Stimulated activated naive CD8-positive, alpha-beta T cell treated with anti-CD3 and anti-CD28 coated beads, Interleukin-15, amount 100 ng/mL, for 72 hours (primary cell): ENCODE measurements at regions not wholly inside any gene's neighbourhood (a gene's known extent, or its start where the extent isn't known, plus 50 kb on each side); places are given as distances from the start of the nearest gene placed in this dataset.
A peak's percentile ranks its signal among the peaks of the same experiment; 100 is the strongest.

ENCODE experiments used
- ATAC-seq: fragments of 150-1000 bp; cut with Tn5 transposase; 2 replicates; pipeline ENCODE4 v1.10.0; 2021; ENCODE audit warnings: mild to moderate bottlenecking, moderate library complexity
- DNase-seq, 2 donors: peaks; one replicate each; pipeline ENCODE4 v3.0.0; 2021 to 2022
- H3K27ac Mint-ChIP-seq, 2 donors: one replicate each; pipeline ENCODE4 v1.8.0; 2022; ENCODE audit warnings: mild to moderate bottlenecking in 2 of 2, mixed read lengths in 2 of 2, moderate library complexity in 2 of 2
- H3K27me3 Mint-ChIP-seq: one replicate; pipeline ENCODE4 v1.8.0; 2022; ENCODE audit warnings: mixed read lengths
- H3K4me1 Mint-ChIP-seq: one replicate; pipeline ENCODE4 v1.8.0; 2022; ENCODE audit warnings: mild to moderate bottlenecking, mixed read lengths
- H3K4me3 Mint-ChIP-seq, 2 donors: one replicate each; pipeline ENCODE4 v1.8.0; 2022; ENCODE audit warnings: mild to moderate bottlenecking in 2 of 2, mixed read lengths in 2 of 2, moderate library complexity in 1 of 2
- H3K9me3 Mint-ChIP-seq, 2 donors: one replicate each; pipeline ENCODE4 v1.8.0; 2022; ENCODE audit warnings: mixed read lengths in 2 of 2

DNA sequence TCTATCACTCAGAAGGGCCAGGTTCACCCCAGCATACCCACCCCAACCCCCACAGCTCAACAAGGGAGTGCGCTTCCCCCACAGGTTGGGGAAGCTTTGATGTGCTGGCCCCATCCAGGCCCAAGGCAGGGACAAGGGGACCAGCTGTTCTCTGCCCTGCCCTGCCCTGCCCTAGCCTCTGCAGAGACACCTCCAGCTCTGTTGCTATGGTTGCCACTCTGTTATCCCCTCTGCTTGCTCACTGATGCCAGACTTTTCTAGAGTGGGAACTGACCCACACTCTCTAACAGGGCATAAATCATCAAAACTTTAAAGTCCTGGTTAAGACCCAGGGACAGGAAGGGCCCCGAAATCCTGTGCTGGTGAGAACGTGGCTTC, 50.4 kb upstream of the ENPP7 start:
- H3K4me3 Mint-ChIP-seq = no peak overlapping the region
- H3K4me1 Mint-ChIP-seq = no peaks in the 10 kb centered on the region
- ATAC-seq (no peak), DNase-seq (no peak)
- peaks cover 56% of the 10 kb centered on the region for H3K27me3 Mint-ChIP-seq
- no peaks in the 10 kb centered on the region for H3K9me3 Mint-ChIP-seq
- peak overlapping the region in 1 of 2 donors; percentile 69 for H3K27ac Mint-ChIP-seq

DNA sequence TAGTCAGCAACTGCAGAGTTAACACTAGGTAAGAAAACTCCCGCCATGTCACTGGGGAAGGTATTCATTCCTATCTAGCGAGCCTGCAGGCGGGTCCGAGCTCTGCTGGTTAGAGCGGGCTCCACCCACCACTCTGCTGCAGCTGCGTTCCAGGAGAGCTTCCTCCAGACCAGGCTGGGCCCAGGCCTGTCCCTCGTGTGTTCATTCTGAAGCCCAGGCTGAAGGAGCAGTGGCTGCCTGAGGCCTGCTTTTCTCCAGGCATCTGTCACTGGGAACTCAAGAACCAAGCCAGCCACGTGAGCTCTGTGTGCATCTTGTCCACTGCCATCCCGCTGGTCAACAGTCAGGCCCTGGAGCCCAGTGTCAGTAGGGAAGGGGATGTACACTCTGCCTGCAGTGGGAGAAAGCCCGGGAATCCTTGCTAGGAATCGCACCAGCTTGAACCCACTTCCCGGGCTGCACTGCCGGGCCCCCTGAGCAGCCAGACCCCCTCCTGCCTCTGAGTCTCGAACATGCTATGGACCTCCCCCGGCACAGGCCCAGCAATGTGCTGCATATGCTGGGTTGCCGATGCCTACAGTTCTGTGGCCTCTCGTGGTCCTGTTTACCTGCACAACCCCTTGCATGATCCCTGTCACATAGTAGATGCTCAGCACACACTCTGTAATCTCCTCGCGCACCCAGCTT, 51.0 kb upstream of the ENPP7 start:
- ATAC-seq (no peak), DNase-seq (no peak)
- Mint-ChIP-seq H3K27ac (no peak overlapping the region), H3K4me3 (no peak overlapping the region), H3K27me3 (peaks cover 55% of the 10 kb centered on the region), H3K9me3 (no peaks in the 10 kb centered on the region), H3K4me1 (no peaks in the 10 kb centered on the region)

DNA sequence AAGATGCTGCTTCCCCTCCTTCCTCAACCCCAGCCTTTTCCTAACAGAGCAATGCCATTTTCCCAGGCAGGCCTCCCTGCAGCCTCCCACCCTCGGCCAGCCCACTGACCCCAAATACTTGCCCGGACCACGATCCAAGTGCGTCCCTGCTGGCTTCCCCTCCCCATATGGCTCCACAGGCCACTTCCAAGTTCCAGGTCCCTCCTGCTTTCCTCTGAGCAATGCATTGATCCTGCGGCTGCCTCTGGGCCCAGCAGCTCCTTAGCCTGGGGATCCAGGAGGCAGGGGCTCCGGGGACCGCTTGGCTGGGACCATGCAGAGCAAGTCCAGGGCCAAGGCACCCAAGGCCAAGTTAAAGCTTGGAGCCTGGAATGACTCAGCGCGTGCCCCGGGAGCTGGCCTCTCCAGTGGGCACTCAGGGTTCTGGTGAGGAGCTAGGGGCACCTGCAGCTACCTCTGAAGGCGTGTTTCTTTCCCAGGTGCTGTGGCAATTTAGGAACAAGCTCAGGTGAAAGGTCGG, 51.9 kb upstream of the ENPP7 start:
- peaks cover 55% of the 10 kb centered on the region for H3K27me3 Mint-ChIP-seq
- H3K4me1 Mint-ChIP-seq = no peaks in the 10 kb centered on the region
- ATAC-seq (no peak), DNase-seq (no peak)
- no peak overlapping the region for H3K27ac Mint-ChIP-seq
- no peak overlapping the region for H3K4me3 Mint-ChIP-seq
- peaks cover 2 to 9% of the 10 kb centered on the region in 2 donors for H3K9me3 Mint-ChIP-seq

DNA sequence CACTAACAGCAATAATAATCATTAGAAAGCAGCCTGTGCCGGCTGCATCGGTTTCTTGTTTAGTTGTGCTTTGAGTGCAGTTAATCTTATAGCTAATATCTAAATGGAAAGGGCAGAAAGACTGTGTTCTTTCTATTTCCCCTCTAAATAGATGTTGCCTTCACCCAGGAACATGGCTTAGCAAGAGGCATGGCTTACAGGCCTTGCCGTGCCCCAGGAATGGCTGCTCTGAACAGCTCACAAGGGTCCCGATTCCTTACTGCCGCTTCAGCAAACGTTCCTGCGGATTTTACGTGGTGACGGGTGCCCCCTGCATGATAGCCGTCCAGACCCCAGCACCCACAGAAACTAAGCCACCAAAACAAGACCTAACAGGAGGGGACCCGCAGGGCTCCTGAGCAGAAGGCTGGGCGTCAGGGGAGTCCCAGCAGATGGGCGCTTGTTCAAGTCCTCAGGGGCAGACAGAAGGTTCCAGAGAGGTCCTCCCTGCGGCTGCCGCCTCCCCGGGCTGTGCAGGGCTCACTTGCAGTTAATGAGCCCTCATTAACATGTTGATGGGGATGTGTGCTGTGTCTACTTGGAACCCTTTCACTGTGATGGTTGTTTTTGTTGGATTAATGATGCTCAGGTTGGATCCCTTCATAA, 52.5 kb upstream of the ENPP7 start:
- Mint-ChIP-seq H3K27me3 (peaks cover 57% of the 10 kb centered on the region), H3K27ac (no peak overlapping the region), H3K4me3 (no peak overlapping the region), H3K9me3 (peaks cover 8 to 15% of the 10 kb centered on the region in 2 donors), H3K4me1 (no peaks in the 10 kb centered on the region)
- ATAC-seq = no peak
- no peak for DNase-seq

DNA sequence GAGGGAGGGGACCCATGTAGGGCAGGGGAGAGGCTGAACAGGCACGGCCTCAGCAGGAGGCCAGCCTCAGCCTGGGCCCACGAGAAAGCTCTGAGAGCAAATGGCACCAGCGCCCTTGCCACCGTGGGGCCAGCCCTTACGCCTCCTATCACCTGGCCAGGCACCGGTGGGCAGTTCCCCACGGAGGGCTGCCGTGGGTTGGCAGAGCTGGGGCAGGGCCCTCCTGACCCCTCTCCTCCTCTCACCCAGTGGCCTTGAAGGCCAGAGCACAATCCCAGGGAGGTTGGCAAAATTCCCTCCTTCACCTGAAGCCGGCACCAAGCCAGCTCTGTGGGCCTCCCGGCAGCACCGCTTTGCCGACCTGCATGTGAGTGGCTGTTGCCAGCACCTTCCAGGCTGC, 53.1 kb upstream of the ENPP7 start:
- Mint-ChIP-seq H3K4me3 (no peak overlapping the region), H3K27ac (no peak overlapping the region), H3K4me1 (no peaks in the 10 kb centered on the region), H3K27me3 (peaks cover 58% of the 10 kb centered on the region), H3K9me3 (peaks cover 9 to 20% of the 10 kb centered on the region in 2 donors)
- ATAC-seq (no peak), DNase-seq (no peak)

DNA sequence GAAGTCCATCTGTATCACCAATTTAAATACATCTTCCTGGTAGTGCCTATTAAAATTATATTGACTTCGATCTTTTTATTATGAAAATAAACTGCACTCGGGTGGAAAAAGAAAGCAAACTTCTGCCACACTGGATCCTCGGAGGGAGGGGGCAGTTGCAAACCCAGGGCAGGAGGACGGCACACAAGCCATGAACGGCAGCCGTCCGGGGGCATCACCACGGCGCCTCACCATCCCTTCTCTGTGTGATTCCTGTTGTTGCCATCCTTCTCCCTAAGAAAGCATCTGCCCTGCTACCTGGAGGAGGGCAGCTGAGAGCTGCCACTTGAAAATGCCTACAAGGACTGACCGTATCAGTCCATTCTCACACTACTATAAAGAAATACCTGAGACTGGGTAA, 53.9 kb upstream of the ENPP7 start:
- peaks cover 53% of the 10 kb centered on the region for H3K27me3 Mint-ChIP-seq
- H3K27ac Mint-ChIP-seq = no peak overlapping the region
- no peaks in the 10 kb centered on the region for H3K4me1 Mint-ChIP-seq
- no peak overlapping the region for H3K4me3 Mint-ChIP-seq
- ATAC-seq (no peak), DNase-seq (no peak)
- peaks cover 9 to 25% of the 10 kb centered on the region in 2 donors for H3K9me3 Mint-ChIP-seq

DNA sequence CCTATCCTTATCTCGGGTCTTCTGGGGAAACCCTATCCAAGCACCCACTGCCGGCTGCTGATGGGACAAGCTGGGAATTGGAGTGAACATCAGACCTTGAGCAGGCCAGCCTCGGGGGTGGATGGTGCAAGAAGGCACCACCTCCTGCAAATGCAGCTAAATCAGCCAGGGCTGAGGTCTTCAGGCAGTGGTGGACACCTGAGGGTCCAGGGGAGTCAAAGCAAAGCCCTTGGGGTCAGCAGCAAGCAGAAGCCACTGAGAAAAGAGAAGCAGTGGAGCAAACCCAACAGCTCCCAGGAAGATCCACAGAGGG, 55.4 kb upstream of the ENPP7 start:
- H3K4me1 Mint-ChIP-seq = no peaks in the 10 kb centered on the region
- DNase-seq = no peak
- H3K4me3 Mint-ChIP-seq = no peak overlapping the region
- ATAC-seq = no peak
- H3K27me3 Mint-ChIP-seq = peaks cover 49% of the 10 kb centered on the region
- H3K27ac Mint-ChIP-seq = no peak overlapping the region
- H3K9me3 Mint-ChIP-seq = peaks cover 9 to 25% of the 10 kb centered on the region in 2 donors

DNA sequence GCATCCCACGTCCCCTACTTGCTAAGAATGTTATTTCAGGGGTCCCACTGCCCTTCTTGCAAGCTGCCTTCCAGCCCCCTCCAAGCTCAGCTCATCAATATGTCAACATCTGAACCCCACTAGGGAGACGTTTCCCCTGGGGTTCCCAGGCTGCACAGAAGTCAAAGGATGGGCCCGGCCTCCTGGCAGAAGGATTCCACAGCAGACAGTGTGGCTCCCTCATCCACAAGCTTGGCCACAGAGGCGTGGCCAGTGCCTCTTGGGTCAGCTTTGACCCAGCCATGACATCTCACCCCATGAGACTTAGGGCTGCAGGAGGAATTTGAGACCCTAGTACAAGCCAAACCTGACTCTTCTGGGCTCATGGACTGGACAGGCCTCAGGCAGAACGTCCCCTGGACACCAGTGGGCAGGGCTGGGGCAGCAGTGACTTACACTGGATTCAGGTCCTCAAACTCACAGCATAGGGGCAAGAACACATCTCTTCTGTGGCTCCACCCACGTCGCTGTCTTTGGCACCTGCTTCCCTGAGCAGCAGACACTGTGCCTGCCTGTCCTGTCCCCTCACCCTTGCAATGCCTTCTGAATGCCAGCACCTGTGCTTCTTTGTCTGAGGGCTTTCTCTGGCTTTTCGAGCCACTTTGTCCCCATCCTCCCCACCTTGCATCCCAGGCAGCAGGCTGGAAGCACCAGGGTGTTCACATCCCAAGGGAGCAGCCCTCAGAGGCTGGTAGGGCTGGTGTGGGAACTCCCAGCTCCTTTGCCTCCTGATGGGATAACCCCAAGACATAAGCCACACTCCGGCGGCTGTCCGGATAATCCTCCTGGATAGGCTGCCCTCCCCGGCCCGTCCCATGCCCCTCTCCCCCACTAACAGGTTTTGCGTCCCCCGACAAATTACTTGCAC, 56.0 kb upstream of the ENPP7 start:
- Mint-ChIP-seq H3K4me1 (no peaks in the 10 kb centered on the region), H3K27ac (no peak overlapping the region), H3K27me3 (peaks cover 49% of the 10 kb centered on the region), H3K9me3 (peaks cover 9 to 25% of the 10 kb centered on the region in 2 donors), H3K4me3 (no peak overlapping the region)
- DNase-seq (no peak), ATAC-seq (no peak)

DNA sequence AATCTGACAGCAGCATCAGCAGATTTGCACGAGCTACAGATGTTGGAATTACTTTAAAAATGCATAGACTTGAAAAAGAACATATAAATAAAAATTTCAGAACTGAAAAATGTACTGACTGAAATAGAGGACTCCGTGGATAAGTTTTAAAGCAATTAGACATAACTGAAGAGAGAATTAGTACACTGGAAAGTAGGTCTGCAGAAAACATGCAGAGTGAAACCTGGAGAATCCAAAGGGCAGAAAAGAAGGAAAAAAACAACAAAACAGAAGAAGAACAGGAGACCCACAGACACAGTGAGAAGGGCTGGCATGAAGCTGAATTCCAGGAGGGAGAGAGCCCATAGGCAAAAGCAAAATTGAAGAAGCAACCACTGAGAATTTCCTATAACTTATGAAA, 57.2 kb upstream of the ENPP7 start:
- Mint-ChIP-seq H3K4me3 (no peak overlapping the region), H3K27ac (no peak overlapping the region), H3K4me1 (no peaks in the 10 kb centered on the region), H3K27me3 (peaks cover 53% of the 10 kb centered on the region), H3K9me3 (peaks cover 9 to 25% of the 10 kb centered on the region in 2 donors)
- no peak for DNase-seq
- ATAC-seq = no peak

DNA sequence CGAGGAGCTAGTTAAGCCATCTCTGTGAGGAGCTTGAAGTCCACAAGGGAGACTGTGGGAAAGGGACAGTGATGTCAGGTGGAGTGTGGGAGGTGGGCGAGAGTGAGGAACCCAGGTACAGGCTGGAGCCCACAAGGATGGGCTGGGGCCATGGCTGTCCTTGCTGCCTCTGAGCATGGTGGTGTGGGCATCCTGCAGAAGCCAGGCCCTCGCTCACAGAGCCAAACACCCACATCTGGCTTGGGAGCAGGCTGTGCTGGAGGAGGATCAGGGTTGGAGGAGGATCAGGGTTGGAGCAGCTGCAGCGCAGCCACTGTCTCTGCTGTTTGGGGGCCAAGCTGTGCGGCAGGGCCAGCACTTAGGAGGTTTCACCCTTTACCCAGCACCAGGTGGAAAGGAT, 58.2 kb upstream of the ENPP7 start:
- Mint-ChIP-seq H3K4me1 (no peaks in the 10 kb centered on the region), H3K4me3 (no peak overlapping the region), H3K27ac (no peak overlapping the region), H3K9me3 (peaks cover 9 to 25% of the 10 kb centered on the region in 2 donors), H3K27me3 (peaks cover 62% of the 10 kb centered on the region)
- no peak for DNase-seq
- no peak for ATAC-seq

DNA sequence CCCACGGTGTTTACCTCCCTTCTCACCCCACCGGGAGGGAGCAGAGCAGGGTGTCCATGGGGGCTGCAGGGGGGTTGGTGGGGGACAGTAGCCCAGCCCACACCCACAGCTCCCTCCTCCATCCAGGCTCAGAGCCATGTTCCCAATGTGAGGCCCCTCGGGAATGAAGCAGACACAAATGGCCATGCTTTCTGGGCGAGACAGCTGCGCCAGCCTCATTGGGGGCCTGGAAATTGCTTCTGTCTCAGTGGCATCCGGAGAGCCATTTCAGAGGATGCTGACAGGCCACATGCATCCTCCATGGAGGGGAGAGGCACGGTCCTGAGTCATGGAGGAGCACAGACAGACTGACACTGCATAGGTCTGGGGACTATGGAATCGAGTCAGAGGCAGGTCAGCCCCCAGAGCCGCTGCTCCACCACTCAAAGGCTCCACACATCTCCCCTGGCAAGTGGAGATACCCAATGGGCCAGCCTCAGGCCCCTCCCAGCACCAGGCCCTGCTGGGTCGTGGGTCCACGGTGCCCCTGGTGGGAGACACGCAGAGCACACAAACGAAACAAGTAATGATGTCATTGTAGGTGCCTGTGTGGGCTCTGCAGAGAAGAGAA, 59.6 kb upstream of the ENPP7 start:
- DNase-seq (no peak), ATAC-seq (no peak)
- H3K27me3 Mint-ChIP-seq = peaks cover 69% of the 10 kb centered on the region
- no peaks in the 10 kb centered on the region for H3K4me1 Mint-ChIP-seq
- H3K9me3 Mint-ChIP-seq = peaks cover 9 to 25% of the 10 kb centered on the region in 2 donors
- no peak overlapping the region for H3K4me3 Mint-ChIP-seq
- no peak overlapping the region for H3K27ac Mint-ChIP-seq

DNA sequence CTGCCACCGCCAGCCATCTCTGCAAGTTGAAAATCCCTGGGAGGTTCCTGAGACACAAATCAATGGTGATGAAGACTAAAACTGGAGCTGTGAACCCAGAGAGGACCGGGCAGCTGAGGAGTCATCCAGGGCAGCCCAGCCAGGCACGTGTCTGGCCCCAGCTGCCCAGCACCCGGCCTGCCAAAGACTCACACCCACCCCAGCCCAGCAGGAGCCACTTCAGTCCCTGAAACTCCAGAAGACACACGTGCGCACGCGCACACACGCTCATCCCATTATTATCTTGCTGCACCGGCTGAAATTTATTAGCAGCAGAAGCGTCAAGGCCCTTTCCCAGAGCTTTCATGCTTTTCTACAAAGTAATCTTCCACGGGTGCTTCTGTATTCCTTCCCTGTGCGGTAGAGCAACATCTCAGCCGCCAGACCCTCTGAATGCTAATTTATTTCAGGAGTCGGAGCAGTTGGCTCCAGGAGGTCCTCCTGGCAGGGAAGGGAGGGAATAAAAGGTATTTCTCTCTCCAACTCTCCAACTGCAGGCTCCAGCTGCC, 59.8 kb upstream of the RBFOX3 start:
- Mint-ChIP-seq H3K9me3 (peaks cover 9 to 25% of the 10 kb centered on the region in 2 donors), H3K27me3 (peaks cover 74% of the 10 kb centered on the region), H3K4me3 (no peak overlapping the region), H3K4me1 (no peaks in the 10 kb centered on the region), H3K27ac (no peak overlapping the region)
- DNase-seq = no peak
- ATAC-seq = no peak

DNA sequence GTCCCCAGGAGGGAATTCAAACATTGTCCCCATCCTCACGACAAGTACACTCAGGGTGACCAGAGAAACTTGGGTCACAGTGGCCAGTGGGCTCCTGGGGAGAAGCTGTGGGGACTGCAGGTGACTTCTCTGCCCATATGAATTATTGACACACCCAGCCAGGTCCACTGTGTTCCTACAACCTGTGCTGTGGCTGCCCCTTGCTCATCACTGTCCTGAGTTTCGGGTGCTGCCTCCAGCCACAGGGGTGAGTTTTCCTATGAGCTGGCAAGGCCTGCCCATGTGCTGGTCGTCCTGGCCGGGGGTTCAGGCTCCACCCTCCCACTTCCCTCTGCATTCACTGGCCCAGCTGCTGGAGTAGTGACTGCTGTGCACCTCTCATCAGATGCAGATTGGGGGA, 59.0 kb upstream of the RBFOX3 start:
- peaks cover 6% of the 10 kb centered on the region for H3K4me1 Mint-ChIP-seq
- H3K4me3 Mint-ChIP-seq = no peak overlapping the region
- H3K9me3 Mint-ChIP-seq = peaks cover 9 to 25% of the 10 kb centered on the region in 2 donors
- H3K27me3 Mint-ChIP-seq = peaks cover 75% of the 10 kb centered on the region
- DNase-seq (no peak), ATAC-seq (no peak)
- no peak overlapping the region for H3K27ac Mint-ChIP-seq

DNA sequence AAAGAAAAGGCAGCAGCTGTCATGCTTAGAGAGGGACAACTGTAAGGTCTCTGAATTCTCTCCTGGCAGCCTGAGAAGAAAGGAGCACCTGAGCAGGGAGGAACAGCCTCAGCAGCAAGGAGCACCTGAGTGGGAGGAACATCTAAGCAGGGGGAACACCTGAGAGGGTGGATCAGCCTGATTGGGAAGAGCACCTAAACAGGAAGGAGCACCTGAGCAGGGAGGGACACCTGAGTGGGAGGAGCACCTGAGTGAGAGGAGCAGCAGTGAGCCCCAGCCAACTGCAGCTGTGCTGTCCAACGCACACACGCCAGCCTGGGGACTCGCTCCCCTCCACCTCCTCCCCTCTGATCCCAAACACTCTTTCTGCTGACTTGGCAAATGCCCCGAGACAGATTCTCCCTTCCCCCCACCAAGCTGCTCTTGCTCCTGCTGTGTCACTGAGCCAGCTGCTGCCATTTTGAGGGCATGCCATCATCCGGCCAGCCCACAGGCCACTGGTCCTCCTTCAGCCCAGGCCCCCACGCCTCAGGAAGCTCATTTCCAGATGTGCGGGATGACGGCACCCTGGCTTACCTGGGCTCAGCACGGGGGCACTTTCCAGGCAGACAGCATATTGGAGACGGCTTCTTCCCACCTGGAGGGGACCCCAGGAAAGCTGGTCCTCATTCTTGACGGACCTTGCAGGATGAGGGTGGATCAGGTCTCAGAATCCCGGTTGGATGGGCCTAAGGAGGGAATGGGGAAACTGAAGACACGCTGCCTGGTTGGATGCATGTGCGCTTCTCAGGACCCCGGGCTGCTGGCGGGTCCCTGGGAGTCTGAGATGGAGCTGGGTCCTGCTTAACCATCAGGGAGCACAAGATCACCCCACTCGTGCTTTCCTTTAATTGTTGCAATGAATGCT, 57.7 kb upstream of the RBFOX3 start:
- Mint-ChIP-seq H3K27ac (no peak overlapping the region), H3K4me3 (no peak overlapping the region), H3K9me3 (peaks cover 5 to 13% of the 10 kb centered on the region in 2 donors), H3K27me3 (peaks cover 72% of the 10 kb centered on the region), H3K4me1 (peaks cover 7% of the 10 kb centered on the region)
- DNase-seq (no peak), ATAC-seq (no peak)
